ENCODE measurements at regions not wholly inside any gene's neighbourhood (a gene's known extent, or its start where the extent isn't known, plus 50 kb on each side); places are given as distances from the start of the nearest gene placed in this dataset.

- H3K9me3 ChIP-seq: peaks cover 0 to 3% (median 0%) of the 10 kb centered on the region in 3 donors
- intact Hi-C loops (cut with DNase I): no loop called here
- no peak for DNase-seq
- H3K4me1 ChIP-seq: no peaks in the 10 kb centered on the region
- TF ChIP-seq CTCF (IDR thresholded peaks at IDR 0.05): no peak
- no peak overlapping the region for H3K4me3 ChIP-seq
- no peak overlapping the region for H3K27ac ChIP-seq
- H3K36me3 ChIP-seq: no peaks in the 10 kb centered on the region
- whole genome bisulfite sequencing, 2 donors: 77 to 82% methylated on average over 2 of the region's 2 CpGs
- H3K27me3 ChIP-seq: no peaks in the 10 kb centered on the region
These were observed 1109.3 kb downstream of the ROBO2 start for GRCh38 chr3:78148986-78149717.

- no peaks in the 10 kb centered on the region for H3K4me1 ChIP-seq
- H3K36me3 ChIP-seq: no peaks in the 10 kb centered on the region
- H3K9me3 ChIP-seq: no peaks in the 10 kb centered on the region
- no peak overlapping the region for H3K27ac ChIP-seq
- DNase-seq: no peak
- TF ChIP-seq CTCF (IDR thresholded peaks at IDR 0.05) (no peak), POLR2A (IDR thresholded peaks at IDR 0.05) (no peak)
- intact Hi-C loops (cut with DNase I): no loop called here
- no peaks in the 10 kb centered on the region for H3K27me3 ChIP-seq
- no peak overlapping the region for H3K4me3 ChIP-seq
- WGBS, 2 donors: 90 to 95% methylated on average over 3 of the region's 4 CpGs
These were observed 1114.1 kb downstream of the ROBO2 start for GRCh38 chr3:78153973-78154372.

- TF ChIP-seq POLR2A (IDR thresholded peaks at IDR 0.05) (no peak), CTCF (IDR thresholded peaks at IDR 0.05) (no peak)
- H3K4me1 ChIP-seq: no peaks in the 10 kb centered on the region
- WGBS, 2 donors: 80 to 88% methylated on average over 2 to 3 of the region's 3 CpGs
- no peaks in the 10 kb centered on the region for H3K9me3 ChIP-seq
- H3K27ac ChIP-seq: no peak overlapping the region
- no peaks in the 10 kb centered on the region for H3K27me3 ChIP-seq
- no peaks in the 10 kb centered on the region for H3K36me3 ChIP-seq
- no peak for DNase-seq
- intact Hi-C loops (cut with DNase I): no loop called here
- H3K4me3 ChIP-seq: no peak overlapping the region
These were observed 1114.8 kb downstream of the ROBO2 start for GRCh38 chr3:78154521-78155186.

- Histone ChIP-seq H3K36me3 (no peaks in the 10 kb centered on the region), H3K9me3 (no peaks in the 10 kb centered on the region), H3K4me3 (no peak overlapping the region), H3K27ac (no peak overlapping the region), H3K27me3 (no peaks in the 10 kb centered on the region), H3K4me1 (no peaks in the 10 kb centered on the region)
- intact Hi-C loops (cut with DNase I): no loop called here
- no peak for DNase-seq
- 82 to 94% methylated on average over 4 of the region's 4 CpGs for WGBS, 2 donors
- no peak for TF ChIP-seq CTCF (IDR thresholded peaks at IDR 0.05)
- TF ChIP-seq POLR2A (IDR thresholded peaks at IDR 0.05): no peak
These were observed 1121.8 kb downstream of the ROBO2 start for GRCh38 chr3:78161736-78162135.

GRCh38 chr3:78163379-78163778, 1123.5 kb downstream of the ROBO2 start:
- intact Hi-C loops (cut with DNase I): no loop called here
- DNase-seq: no peak
- H3K27me3 ChIP-seq: no peaks in the 10 kb centered on the region

More at GRCh38 chr3:78163379-78163778, 1123.5 kb downstream of the ROBO2 start:
- Histone ChIP-seq H3K4me3 (no peak overlapping the region), H3K9me3 (no peaks in the 10 kb centered on the region), H3K4me1 (no peaks in the 10 kb centered on the region), H3K27ac (no peak overlapping the region), H3K36me3 (no peaks in the 10 kb centered on the region)
- TF ChIP-seq CTCF (IDR thresholded peaks at IDR 0.05) (no peak), POLR2A (IDR thresholded peaks at IDR 0.05) (no peak)

All from esophagus squamous epithelium (tissue), 5 donors.